Endothelial cell of umbilical vein (primary cell): ENCODE measurements at regions not wholly inside any gene's neighbourhood (a gene's known extent, or its start where the extent isn't known, plus 50 kb on each side); places are given as distances from the start of the nearest gene placed in this dataset.

Source experiments
- BruUV-seq: library from RNA; stranded (reverse); fragments of 400-500 nt; replicated peaks from 2 replicates; lab custom pipeline; 2021; lab: Mats Ljungman, UMichigan
- CTCF ChIA-PET: fragments of 300-600, 350-600 bp; sonication (Branson Sonifier 250); formaldehyde crosslinking; loops from one replicate; lab custom pipeline; 2021; ENCODE audit warnings: antibody characterized with exemption, inconsistent platforms; lab: Charles Lee
- POLR2A ChIA-PET: fragments of 300-600, 350-600 bp; sonication (Branson Sonifier 250); formaldehyde crosslinking; loops from one replicate; lab custom pipeline; 2021; ENCODE audit warnings: antibody characterized with exemption, inconsistent platforms; lab: Charles Lee
- DNase-seq: peaks from one replicate; pipeline ENCODE4 v3.0.0-alpha.2; 2011; ENCODE audit warnings: low read depth, low spot score
- FAIRE-seq: peaks from 2 replicates; lab custom pipeline; 2011; peaks lifted over from hg19 to GRCh38; lab: Jason Lieb, UNC
- H2AFZ ChIP-seq: 2 replicates; pipeline ENCODE4 v1.6.0; 2012; ENCODE audit warnings: low read depth, low read length, control low read depth, inconsistent platforms
- H3K27ac ChIP-seq: 2 replicates; pipeline ENCODE4 v1.5.1; 2011; ENCODE audit warnings: low read depth, mild to moderate bottlenecking, control low read depth, low read length, moderate library complexity; ENCODE audit not compliant: insufficient read depth
- H3K27me3 ChIP-seq, 2 experiments: 2 replicates each; pipeline versions ENCODE4 v1.6.0 to v1.6.1; 2011; ENCODE audit warnings: low read length in 2 of 2, mixed read lengths in 1 of 2; ENCODE audit not compliant: control insufficient read depth in 2 of 2, insufficient read depth in 2 of 2
- H3K36me3 ChIP-seq, 2 experiments: 2 replicates in 1 of 2; 3 replicates in 1 of 2; pipeline ENCODE4 v1.5.1; 2011; ENCODE audit warnings: low read length in 2 of 2, mild to moderate bottlenecking in 1 of 2, moderate library complexity in 1 of 2; ENCODE audit not compliant: control insufficient read depth in 2 of 2, insufficient read depth in 2 of 2; ENCODE audit errors: extremely low read depth in 1 of 2
- H3K4me1 ChIP-seq: 3 replicates; pipeline ENCODE4 v1.5.1; 2011; ENCODE audit warnings: mild to moderate bottlenecking, low read length; ENCODE audit not compliant: control insufficient read depth, insufficient read depth; ENCODE audit errors: extremely low read depth
- H3K4me2 ChIP-seq: 2 replicates; pipeline ENCODE4 v1.6.1; 2011; ENCODE audit warnings: low read length, control low read depth, mixed read lengths; ENCODE audit not compliant: insufficient read depth
- H3K4me3 ChIP-seq, 3 experiments: fragments of 200-600 bp in 1 of 3; sonication (generic), shearing (Covaris generic) in 1 of 3; replicated peaks in 1 of 3; 2 replicates each; pipeline ENCODE4 v1.5.1; 2011 to 2016; ENCODE audit warnings: control low read depth in 3 of 3, low read length in 3 of 3, mild to moderate bottlenecking in 2 of 3, inconsistent platforms in 1 of 3, low read depth in 1 of 3, moderate library complexity in 1 of 3; ENCODE audit not compliant: insufficient read depth in 1 of 3
- H3K79me2 ChIP-seq: 2 replicates; pipeline ENCODE4 v1.6.0; 2012; ENCODE audit warnings: low read length, inconsistent platforms; ENCODE audit not compliant: control insufficient read depth, insufficient read depth
- H3K9ac ChIP-seq: replicated peaks from 2 replicates; pipeline ENCODE3; 2011; ENCODE audit warnings: low read length, control low read depth; ENCODE audit not compliant: insufficient read depth; ENCODE audit errors: extremely low read depth
- H3K9me1 ChIP-seq: replicated peaks from 3 replicates; pipeline ENCODE4 v1.6.0; 2011; ENCODE audit warnings: mild to moderate bottlenecking, low read length; ENCODE audit not compliant: control insufficient read depth, insufficient read depth; ENCODE audit errors: extremely low read depth
- H3K9me3 ChIP-seq: replicated peaks from 2 replicates; pipeline ENCODE4 v1.5.1; 2012; ENCODE audit warnings: low read length, inconsistent platforms; ENCODE audit not compliant: control insufficient read depth, insufficient read depth
- H4K20me1 ChIP-seq: replicated peaks from 2 replicates; pipeline ENCODE3; 2011; ENCODE audit warnings: mild to moderate bottlenecking, low read length; ENCODE audit not compliant: control insufficient read depth, insufficient read depth; ENCODE audit errors: extremely low read depth
- EZH2 ChIP-seq: IDR thresholded peaks from 2 replicates; pipeline ENCODE4 v1.6.1; 2012; ENCODE audit warnings: borderline replicate concordance, low read depth, mild to moderate bottlenecking, moderate library complexity, low read length, inconsistent platforms; ENCODE audit not compliant: severe bottlenecking
- FOS ChIP-seq: IDR thresholded peaks from 2 replicates; pipeline ENCODE4 v1.6.1; 2011; ENCODE audit warnings: mild to moderate bottlenecking, low read length, moderate library complexity, borderline replicate concordance; ENCODE audit not compliant: insufficient read depth
- GATA2 ChIP-seq: IDR thresholded peaks from 2 replicates; pipeline ENCODE4 v1.7.0; 2011; ENCODE audit warnings: low read depth, mild to moderate bottlenecking, moderate library complexity, mixed read lengths, low read length; ENCODE audit not compliant: insufficient read length, insufficient read depth
- JUN ChIP-seq: IDR thresholded peaks from 2 replicates; pipeline ENCODE4 v1.6.1; 2011; ENCODE audit warnings: borderline replicate concordance, low read depth; ENCODE audit not compliant: insufficient read length, insufficient read depth
- MAX ChIP-seq: IDR thresholded peaks from 2 replicates; pipeline ENCODE4 v1.6.1; 2011; ENCODE audit not compliant: insufficient read depth, insufficient read length
- MYC ChIP-seq: IDR thresholded peaks from one replicate; pipeline ENCODE4 v1.6.1; 2011; ENCODE audit warnings: mild to moderate bottlenecking, low read depth, low read length
- POLR2A ChIP-seq: IDR thresholded peaks from 2 replicates; pipeline ENCODE4 v1.6.1; 2012; ENCODE audit warnings: low read depth, mild to moderate bottlenecking, control low read depth, low read length
- POLR2AphosphoS5 ChIP-seq: IDR thresholded peaks from 2 replicates; pipeline ENCODE4 v1.6.1; 2012; ENCODE audit warnings: low read depth, mild to moderate bottlenecking, control low read depth, low read length, moderate library complexity; ENCODE audit not compliant: insufficient read depth
- dilution Hi-C: fragments of 300-500 bp; cut with MboI; formaldehyde crosslinking; loops from one replicate; pipeline ENCODE4 v1.15.0; 2019; ENCODE audit warnings: low sequenced_read_pairs; ENCODE audit not compliant: extremely low pct_ligation_motif_present
- intact Hi-C: fragments of 100-400 bp; cut with micrococcal nuclease; formaldehyde crosslinking; loops from one replicate; pipeline ENCODE4 v1.10.0; 2022
- TF ChIP-seq, protein P1 (sequence below), 2 donors: IDR thresholded peaks; 1 replicate in 1 of 2; 2 replicates in 1 of 2; pipeline ENCODE4 v1.5.1; 2011; ENCODE audit warnings: low read length in 2 of 2, mild to moderate bottlenecking in 2 of 2, moderate library complexity in 2 of 2, control low read depth in 1 of 2, inconsistent platforms in 1 of 2, low read depth in 1 of 2; ENCODE audit not compliant: insufficient read depth in 1 of 2; ENCODE audit errors: extremely low read depth in 1 of 2

GRCh38 chr12:92993259-92993658 is 64.2 kb upstream of the EEA1 start:
- Histone ChIP-seq H3K9me1 (no peaks in the 10 kb centered on the region), H3K4me3 (no peak overlapping the region), H3K4me1 (no peaks in the 10 kb centered on the region), H3K4me2 (no peak overlapping the region), H3K36me3 (no peaks in the 10 kb centered on the region), H4K20me1 (no peaks in the 10 kb centered on the region), H3K9me3 (no peaks in the 10 kb centered on the region), H3K9ac (no peak overlapping the region), H3K27ac (no peak overlapping the region), H2AFZ (no peak overlapping the region), H3K79me2 (no peaks in the 10 kb centered on the region), H3K27me3 (no peaks in the 10 kb centered on the region)
- no TSS peak for BruUV-seq
- FAIRE-seq: no peak
- dilution Hi-C loops (no loop called here), intact Hi-C loops (no loop called here)
- no peak for TF ChIP-seq JUN
- TF ChIP-seq POLR2AphosphoS5: no peak
- TF ChIP-seq MYC: no peak
- no peak for TF ChIP-seq GATA2
- no peak for TF ChIP-seq POLR2A
- TF ChIP-seq FOS: no peak
- no peak for DNase-seq
- ChIA-PET CTCF (interaction anchor here (1.7 kb wide), 1 partner anchor 10 kb away, joined by 3 read pairs; no protein-coding TSS in a partner anchor), POLR2A (no interaction called here)

DNA sequence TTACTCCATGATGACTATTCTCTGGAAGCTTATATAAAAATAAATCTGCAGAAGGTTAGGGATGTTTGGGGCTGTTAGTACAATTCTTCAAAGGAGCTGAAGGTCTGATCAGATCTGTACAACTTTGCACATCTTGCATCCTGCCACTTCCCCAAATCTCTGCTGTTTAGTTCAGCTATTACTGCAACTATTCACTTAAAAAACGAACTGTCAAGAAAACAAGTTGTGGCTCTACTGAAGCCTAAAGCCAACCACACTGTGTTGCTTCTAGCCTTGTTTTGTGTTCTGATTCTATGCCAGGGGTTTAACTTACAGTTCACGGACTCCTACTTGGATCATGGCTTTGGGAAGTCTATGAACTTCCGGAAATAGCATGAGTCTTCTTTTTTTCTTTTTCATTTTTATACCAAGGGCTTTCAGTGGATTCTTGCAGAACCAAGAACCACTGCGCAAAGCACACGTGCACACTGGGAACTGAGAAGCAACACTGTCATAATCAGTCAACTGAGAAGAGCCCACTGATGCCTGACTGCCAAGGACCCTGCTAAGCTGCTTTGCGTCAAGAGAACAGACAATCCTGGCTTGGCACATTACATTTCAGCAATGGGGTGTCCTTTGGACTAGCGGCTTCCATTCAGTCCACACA is 66.3 kb upstream of the EEA1 start:
- BruUV-seq: no TSS peak
- H2AFZ ChIP-seq: no peak overlapping the region
- no peak overlapping the region for H3K9ac ChIP-seq
- intact Hi-C loops (no loop called here), dilution Hi-C loops (no loop called here)
- H3K27ac ChIP-seq: no peak overlapping the region
- no peak overlapping the region for H3K4me3 ChIP-seq
- CTCF ChIA-PET: interaction anchor here (1.5 to 2.2 kb wide), 2 partner anchors 8 to 14 kb away, joined by 3 to 12 read pairs; no protein-coding TSS in a partner anchor
- FAIRE-seq (no peak), DNase-seq (no peak)
- POLR2A ChIA-PET: interaction anchor here (0.8 kb wide), 1 partner anchor 338 kb away, joined by 3 read pairs; no protein-coding TSS in a partner anchor
- H3K36me3 ChIP-seq: no peaks in the 10 kb centered on the region
- H3K9me3 ChIP-seq: no peaks in the 10 kb centered on the region
- TF ChIP-seq MAX: no peak
- TF ChIP-seq GATA2: no peak
- TF ChIP-seq JUN: no peak
- no peak for TF ChIP-seq FOS
- TF ChIP-seq, protein P1, sequence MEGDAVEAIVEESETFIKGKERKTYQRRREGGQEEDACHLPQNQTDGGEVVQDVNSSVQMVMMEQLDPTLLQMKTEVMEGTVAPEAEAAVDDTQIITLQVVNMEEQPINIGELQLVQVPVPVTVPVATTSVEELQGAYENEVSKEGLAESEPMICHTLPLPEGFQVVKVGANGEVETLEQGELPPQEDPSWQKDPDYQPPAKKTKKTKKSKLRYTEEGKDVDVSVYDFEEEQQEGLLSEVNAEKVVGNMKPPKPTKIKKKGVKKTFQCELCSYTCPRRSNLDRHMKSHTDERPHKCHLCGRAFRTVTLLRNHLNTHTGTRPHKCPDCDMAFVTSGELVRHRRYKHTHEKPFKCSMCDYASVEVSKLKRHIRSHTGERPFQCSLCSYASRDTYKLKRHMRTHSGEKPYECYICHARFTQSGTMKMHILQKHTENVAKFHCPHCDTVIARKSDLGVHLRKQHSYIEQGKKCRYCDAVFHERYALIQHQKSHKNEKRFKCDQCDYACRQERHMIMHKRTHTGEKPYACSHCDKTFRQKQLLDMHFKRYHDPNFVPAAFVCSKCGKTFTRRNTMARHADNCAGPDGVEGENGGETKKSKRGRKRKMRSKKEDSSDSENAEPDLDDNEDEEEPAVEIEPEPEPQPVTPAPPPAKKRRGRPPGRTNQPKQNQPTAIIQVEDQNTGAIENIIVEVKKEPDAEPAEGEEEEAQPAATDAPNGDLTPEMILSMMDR (IDR thresholded peaks at IDR 0.05; ENCODE audit: extremely low read depth in 1 of 2, insufficient read depth in 1 of 2, low read depth in 1 of 2, low read length in 2 of 2): no peak
- TF ChIP-seq POLR2A: no peak
- no peak for TF ChIP-seq POLR2AphosphoS5
- TF ChIP-seq MYC: no peak
- no peak for TF ChIP-seq EZH2
- no peak overlapping the region for H3K4me2 ChIP-seq
- H3K27me3 ChIP-seq: no peaks in the 10 kb centered on the region
- no peaks in the 10 kb centered on the region for H3K4me1 ChIP-seq
- no peaks in the 10 kb centered on the region for H4K20me1 ChIP-seq
- no peaks in the 10 kb centered on the region for H3K9me1 ChIP-seq
- H3K79me2 ChIP-seq: no peaks in the 10 kb centered on the region
